Mesenchymal stem cell (in vitro differentiated cells and primary cell): ENCODE measurements at regions not wholly inside any gene's neighbourhood (a gene's known extent, or its start where the extent isn't known, plus 50 kb on each side); places are given as distances from the start of the nearest gene placed in this dataset.

ENCODE experiments used
- DNase-seq: peaks from one replicate; pipeline ENCODE4 v3.0.0-alpha.2; 2013
- H2AFZ ChIP-seq: one replicate; pipeline ENCODE4 v1.6.1; 2013; ENCODE audit warnings: low read depth, mild to moderate bottlenecking, control low read depth, inconsistent platforms, low read length, moderate library complexity
- H2AK5ac ChIP-seq: 2 replicates; pipeline ENCODE4 v1.6.1; 2013; ENCODE audit warnings: low read length, moderate library complexity, mild to moderate bottlenecking, inconsistent platforms; ENCODE audit not compliant: severe bottlenecking
- H2BK120ac ChIP-seq: one replicate; pipeline ENCODE4 v1.6.1; 2013; ENCODE audit warnings: low read depth, mild to moderate bottlenecking, inconsistent platforms, low read length, moderate library complexity
- H2BK12ac ChIP-seq, 2 experiments: one replicate each; pipeline ENCODE4 v1.6.1; 2013; ENCODE audit warnings: inconsistent platforms in 2 of 2, low read length in 2 of 2, mild to moderate bottlenecking in 2 of 2, moderate library complexity in 2 of 2, control low read depth in 1 of 2
- H2BK15ac ChIP-seq: one replicate; pipeline ENCODE4 v1.6.1; 2013; ENCODE audit warnings: mild to moderate bottlenecking, low read depth, inconsistent platforms; ENCODE audit not compliant: poor library complexity, severe bottlenecking
- H2BK5ac ChIP-seq: 2 replicates; pipeline ENCODE4 v1.6.1; 2013; ENCODE audit warnings: low read depth, mild to moderate bottlenecking, low read length, control low read depth, inconsistent platforms; ENCODE audit not compliant: poor library complexity, severe bottlenecking
- H3K14ac ChIP-seq, 2 experiments: one replicate each; pipeline ENCODE4 v1.6.1; 2013; ENCODE audit warnings: inconsistent platforms in 2 of 2, low read length in 2 of 2, control low read depth in 1 of 2, mild to moderate bottlenecking in 1 of 2, moderate library complexity in 1 of 2
- H3K18ac ChIP-seq, 2 experiments: one replicate each; pipeline ENCODE4 v1.6.1; 2013; ENCODE audit warnings: inconsistent platforms in 2 of 2, low read length in 2 of 2, control low read depth in 1 of 2, low read depth in 1 of 2, mild to moderate bottlenecking in 1 of 2
- H3K23ac ChIP-seq, 2 experiments: one replicate each; pipeline ENCODE4 v1.6.1; 2013; ENCODE audit warnings: inconsistent platforms in 2 of 2, low read length in 2 of 2, mild to moderate bottlenecking in 2 of 2, moderate library complexity in 2 of 2, control low read depth in 1 of 2
- H3K27ac ChIP-seq: 2 replicates; pipeline ENCODE4 v1.5.1; 2013; ENCODE audit warnings: mild to moderate bottlenecking, moderate library complexity, low read length, control low read depth, inconsistent platforms; ENCODE audit not compliant: poor library complexity, severe bottlenecking
- H3K27me3 ChIP-seq, 2 experiments: 2 replicates each; pipeline versions ENCODE4 v1.6.1 to v1.7.0; 2013; ENCODE audit warnings: low read length in 2 of 2, mild to moderate bottlenecking in 2 of 2, moderate library complexity in 2 of 2, control low read depth in 1 of 2, inconsistent platforms in 1 of 2; ENCODE audit not compliant: control insufficient read depth in 1 of 2, insufficient read depth in 1 of 2
- H3K36me3 ChIP-seq, 2 experiments: 2 replicates each; pipeline versions ENCODE4 v1.6.1 to v1.7.0; 2013; ENCODE audit warnings: low read length in 2 of 2, control low read depth in 1 of 2, inconsistent platforms in 1 of 2, low read depth in 1 of 2, mild to moderate bottlenecking in 1 of 2; ENCODE audit not compliant: insufficient read depth in 2 of 2, control insufficient read depth in 1 of 2
- H3K4ac ChIP-seq, 2 experiments: one replicate each; pipeline ENCODE4 v1.6.1; 2013; ENCODE audit warnings: inconsistent platforms in 2 of 2, low read length in 2 of 2, mild to moderate bottlenecking in 2 of 2, moderate library complexity in 2 of 2, control low read depth in 1 of 2, low read depth in 1 of 2
- H3K4me1 ChIP-seq: 2 replicates; pipeline ENCODE4 v1.6.1; 2013; ENCODE audit warnings: low read depth, low read length, control low read depth; ENCODE audit not compliant: control insufficient read depth, insufficient read depth
- H3K4me2 ChIP-seq: 2 replicates; pipeline ENCODE4 v1.6.1; 2013; ENCODE audit warnings: low read length, mild to moderate bottlenecking, inconsistent platforms; ENCODE audit not compliant: poor library complexity, severe bottlenecking
- H3K4me3 ChIP-seq, 2 experiments: 2 replicates each; pipeline versions ENCODE4 v1.5.1 to v1.7.0; 2013; ENCODE audit warnings: low read length in 2 of 2, mild to moderate bottlenecking in 2 of 2, control low read depth in 1 of 2, low read depth in 1 of 2; ENCODE audit not compliant: insufficient read depth in 1 of 2
- H3K79me1 ChIP-seq: replicated peaks from 2 replicates; pipeline ENCODE4 v1.6.1; 2013; ENCODE audit warnings: mild to moderate bottlenecking, control low read depth, low read length, inconsistent platforms; ENCODE audit not compliant: poor library complexity, severe bottlenecking
- H3K9ac ChIP-seq: 2 replicates; pipeline ENCODE4 v1.7.0; 2013; ENCODE audit warnings: mild to moderate bottlenecking, low read length, moderate library complexity
- H3K9me3 ChIP-seq: 2 replicates; pipeline ENCODE4 v1.7.0; 2013; ENCODE audit warnings: mild to moderate bottlenecking, low read length; ENCODE audit not compliant: control insufficient read depth
- H4K8ac ChIP-seq: one replicate; pipeline ENCODE4 v1.6.1; 2013; ENCODE audit warnings: inconsistent platforms, mild to moderate bottlenecking, low read length, moderate library complexity
- H4K91ac ChIP-seq: one replicate; pipeline ENCODE4 v1.6.1; 2013; ENCODE audit warnings: mild to moderate bottlenecking, low read length, inconsistent platforms
- WGBS: methylation state at CpG from one replicate; pipeline ENCODE4 v1.1.7; 2013; ENCODE audit warnings: mixed read lengths; 5-methylcytosine and 5-hydroxymethylcytosine counted together

DNA sequence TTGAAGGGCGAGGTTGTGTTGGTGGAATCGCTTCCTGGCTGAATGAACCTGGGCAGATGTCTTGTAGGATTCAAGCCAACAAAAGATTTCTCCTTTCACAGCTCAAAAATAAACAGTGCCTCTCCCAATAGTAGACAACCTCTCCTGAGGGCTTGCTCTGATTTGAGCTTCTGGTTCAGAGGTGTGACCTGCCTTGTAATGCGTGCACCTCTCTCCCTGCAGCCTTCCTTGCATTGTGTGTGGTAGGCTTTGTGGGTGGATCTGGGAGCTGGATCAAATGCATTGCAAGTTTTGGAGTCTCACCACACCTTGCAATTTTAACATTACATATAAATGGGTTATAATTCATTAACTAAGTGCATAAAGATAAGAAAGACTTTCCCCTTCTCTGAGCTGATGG lies 96.9 kb upstream of the PTCH1 start:
- H3K14ac ChIP-seq, result no peak overlapping the region
- no peaks in the 10 kb centered on the region for H3K79me1 ChIP-seq
- H4K91ac ChIP-seq, result no peak overlapping the region
- no peak for DNase-seq
- H3K36me3 ChIP-seq, result no peaks in the 10 kb centered on the region
- H3K4me1 ChIP-seq, result no peaks in the 10 kb centered on the region
- no peak overlapping the region for H2BK15ac ChIP-seq
- no peak overlapping the region for H3K4me3 ChIP-seq
- H2BK5ac ChIP-seq, result no peak overlapping the region
- H3K4me2 ChIP-seq, result no peak overlapping the region
- peaks cover 0 to 5% of the 10 kb centered on the region in 2 experiments for H3K27me3 ChIP-seq
- H2AK5ac ChIP-seq, result no peak overlapping the region
- H2AFZ ChIP-seq, result no peak overlapping the region
- H3K9me3 ChIP-seq, result peaks cover 7% of the 10 kb centered on the region
- H3K18ac ChIP-seq, result no peak overlapping the region
- no peak overlapping the region for H2BK120ac ChIP-seq
- WGBS, result 100% methylated on average over 1 of the region's 3 CpGs
- H3K27ac ChIP-seq, result no peak overlapping the region
- H2BK12ac ChIP-seq, result no peak overlapping the region
- H3K23ac ChIP-seq, result no peak overlapping the region
- H4K8ac ChIP-seq, result no peak overlapping the region
- H3K9ac ChIP-seq, result no peak overlapping the region
- no peak overlapping the region for H3K4ac ChIP-seq

DNA sequence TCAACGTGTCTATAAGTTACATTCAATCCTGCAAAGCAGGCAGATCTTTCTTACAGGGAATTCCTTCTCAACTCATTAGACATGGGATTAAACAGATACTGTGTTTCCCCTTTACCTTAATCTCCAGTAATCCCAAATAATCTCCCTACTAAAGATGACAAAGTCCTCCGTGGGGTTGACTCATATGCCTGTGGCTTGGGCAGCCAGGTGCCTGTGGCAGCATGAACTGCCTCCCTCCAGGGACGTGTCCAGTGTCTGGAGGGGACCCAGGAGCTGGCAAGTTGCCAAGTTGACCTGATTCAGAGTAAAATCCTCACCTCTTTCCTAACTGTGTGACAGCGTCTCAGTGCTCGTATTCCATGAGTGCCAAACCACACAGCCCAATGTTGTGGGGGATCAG lies 94.6 kb upstream of the PTCH1 start:
- Histone ChIP-seq H2BK15ac (no peak overlapping the region), H4K8ac (no peak overlapping the region), H2AK5ac (no peak overlapping the region), H3K14ac (no peak overlapping the region), H2BK12ac (no peak overlapping the region), H3K23ac (no peak overlapping the region), H3K4ac (no peak overlapping the region), H3K18ac (no peak overlapping the region), H3K4me1 (no peaks in the 10 kb centered on the region), H3K27ac (no peak overlapping the region), H2AFZ (no peak overlapping the region), H3K9ac (no peak overlapping the region), H3K36me3 (no peaks in the 10 kb centered on the region), H2BK5ac (no peak overlapping the region), H3K79me1 (no peaks in the 10 kb centered on the region), H2BK120ac (no peak overlapping the region), H4K91ac (no peak overlapping the region), H3K27me3 (peaks cover 0 to 2% of the 10 kb centered on the region in 2 experiments), H3K4me3 (no peak overlapping the region), H3K4me2 (no peak overlapping the region), H3K9me3 (peaks cover 7% of the 10 kb centered on the region)
- WGBS, result 79% methylated on average over 5 of the region's 5 CpGs
- no peak for DNase-seq

DNA sequence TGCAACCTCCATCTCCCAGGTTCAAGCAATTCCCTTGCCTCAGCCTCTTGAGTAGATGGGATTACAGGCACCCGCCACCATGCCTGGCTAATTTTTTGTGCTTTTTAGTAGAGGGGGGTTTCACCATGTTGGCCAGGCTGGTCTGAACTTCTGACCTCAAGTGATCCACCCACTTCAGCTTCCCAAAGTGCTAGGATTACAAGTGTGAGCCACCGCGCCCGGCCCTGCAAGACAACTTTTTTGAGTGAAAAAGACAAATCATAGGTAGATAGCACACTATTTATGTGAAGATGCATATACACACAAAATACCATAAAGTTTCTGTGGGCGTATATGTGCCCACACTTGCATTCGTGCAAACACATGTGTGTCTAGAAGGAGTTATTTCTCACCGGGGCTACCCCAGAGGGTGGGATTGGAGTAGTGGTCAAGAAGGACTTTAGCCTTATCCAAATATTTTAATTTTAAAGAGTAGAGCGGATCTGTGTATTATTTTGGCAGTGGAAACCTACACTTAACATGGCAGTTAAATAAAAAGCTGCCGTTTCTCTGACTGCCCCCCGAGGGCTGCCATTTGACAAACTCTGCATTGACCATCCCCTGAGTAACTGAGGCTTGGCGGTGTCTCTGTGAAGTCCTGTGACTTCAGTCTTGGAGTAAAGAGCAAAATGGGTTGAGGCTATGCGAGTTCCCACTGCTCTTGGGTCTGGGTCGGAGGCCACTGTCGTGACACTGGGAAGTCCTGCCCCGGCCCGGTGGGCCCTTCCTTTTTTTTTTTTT lies 93.4 kb upstream of the PTCH1 start:
- Histone ChIP-seq H2AK5ac (no peak overlapping the region), H4K91ac (no peak overlapping the region), H3K14ac (no peak overlapping the region), H3K18ac (no peak overlapping the region), H2BK12ac (no peak overlapping the region), H3K4me3 (no peak overlapping the region), H3K27me3 (no peaks in the 10 kb centered on the region), H2BK5ac (no peak overlapping the region), H3K4me1 (no peaks in the 10 kb centered on the region), H3K9ac (no peak overlapping the region), H2BK15ac (no peak overlapping the region), H4K8ac (no peak overlapping the region), H3K23ac (no peak overlapping the region), H2BK120ac (no peak overlapping the region), H2AFZ (no peak overlapping the region), H3K4me2 (no peak overlapping the region), H3K9me3 (peaks cover 7% of the 10 kb centered on the region), H3K4ac (no peak overlapping the region), H3K27ac (no peak overlapping the region), H3K79me1 (no peaks in the 10 kb centered on the region), H3K36me3 (no peaks in the 10 kb centered on the region)
- WGBS, result 96% methylated on average over 11 of the region's 16 CpGs
- no peak for DNase-seq

DNA sequence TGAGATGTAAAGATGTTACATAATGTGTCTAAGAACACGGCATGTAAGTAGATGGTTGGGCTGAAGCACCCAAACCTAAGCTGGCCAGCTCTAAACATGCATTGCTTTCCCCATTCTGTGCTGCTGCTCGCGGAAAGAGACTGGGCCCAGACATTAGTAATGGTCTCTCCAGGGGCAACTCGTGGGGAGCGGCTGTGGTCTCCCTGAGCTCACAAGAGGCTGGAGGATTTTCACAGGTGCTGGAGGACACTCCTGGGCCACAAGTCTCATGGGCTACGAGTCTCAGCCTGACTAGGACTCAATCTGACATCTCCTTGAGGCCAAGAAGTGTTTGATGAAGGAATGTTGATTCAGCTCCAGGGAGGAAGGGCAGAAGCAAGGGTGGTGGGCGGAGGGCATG lies 92.7 kb upstream of the PTCH1 start:
- Histone ChIP-seq H2BK120ac (no peak overlapping the region), H3K4me1 (no peaks in the 10 kb centered on the region), H3K23ac (no peak overlapping the region), H3K18ac (no peak overlapping the region), H3K14ac (no peak overlapping the region), H3K27me3 (no peaks in the 10 kb centered on the region), H4K91ac (no peak overlapping the region), H3K4ac (no peak overlapping the region), H2BK12ac (no peak overlapping the region), H3K9ac (no peak overlapping the region), H2AFZ (no peak overlapping the region), H3K27ac (no peak overlapping the region), H3K9me3 (peaks cover 7% of the 10 kb centered on the region), H3K36me3 (no peaks in the 10 kb centered on the region), H3K4me3 (no peak overlapping the region), H2BK5ac (no peak overlapping the region), H3K4me2 (no peak overlapping the region), H2BK15ac (no peak overlapping the region), H3K79me1 (no peaks in the 10 kb centered on the region), H4K8ac (no peak overlapping the region), H2AK5ac (no peak overlapping the region)
- 86% methylated on average over 7 of the region's 7 CpGs for WGBS
- no peak for DNase-seq
